HEK293T (cell line): ENCODE measurements at regions not wholly inside any gene's neighbourhood (a gene's known extent, or its start where the extent isn't known, plus 50 kb on each side); places are given as distances from the start of the nearest gene placed in this dataset.

Source experiments
- NFRKB ChIP-seq: fragments of 450-650 bp; IDR thresholded peaks from 2 replicates; pipeline ENCODE4 v1.6.1; 2016; ENCODE audit warnings: mild to moderate bottlenecking, moderate library complexity
- SP1 ChIP-seq: fragments of 450-650 bp; IDR thresholded peaks from 2 replicates; pipeline ENCODE4 v1.6.1; 2017
- ZNF384 ChIP-seq: fragments of 450-650 bp; IDR thresholded peaks from 2 replicates; pipeline ENCODE4 v1.6.1; 2016

DNA sequence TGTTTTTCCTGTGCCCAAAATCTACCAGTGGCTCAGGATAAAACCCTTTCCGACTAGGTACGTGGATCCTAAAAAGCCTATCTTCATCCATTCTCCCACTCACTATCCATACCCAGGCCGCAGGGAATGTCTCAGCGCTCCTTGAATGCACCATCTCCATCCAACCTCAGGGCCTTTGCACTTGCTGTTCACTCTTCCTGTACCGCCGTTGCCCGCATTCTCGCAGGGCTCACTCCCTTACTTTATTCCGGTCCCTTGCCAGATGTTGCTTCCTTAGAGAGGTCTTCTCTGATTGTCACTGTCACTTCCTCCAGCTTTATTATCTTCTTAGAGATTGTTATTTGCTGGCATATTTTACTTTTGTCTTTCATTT lies 93.3 kb upstream of the ZNF536 start:
- TF ChIP-seq ZNF384 (no peak), SP1 (no peak), NFRKB (no peak)
